ENCODE measurements at regions not wholly inside any gene's neighbourhood (a gene's known extent, or its start where the extent isn't known, plus 50 kb on each side); places are given as distances from the start of the nearest gene placed in this dataset.

DNA sequence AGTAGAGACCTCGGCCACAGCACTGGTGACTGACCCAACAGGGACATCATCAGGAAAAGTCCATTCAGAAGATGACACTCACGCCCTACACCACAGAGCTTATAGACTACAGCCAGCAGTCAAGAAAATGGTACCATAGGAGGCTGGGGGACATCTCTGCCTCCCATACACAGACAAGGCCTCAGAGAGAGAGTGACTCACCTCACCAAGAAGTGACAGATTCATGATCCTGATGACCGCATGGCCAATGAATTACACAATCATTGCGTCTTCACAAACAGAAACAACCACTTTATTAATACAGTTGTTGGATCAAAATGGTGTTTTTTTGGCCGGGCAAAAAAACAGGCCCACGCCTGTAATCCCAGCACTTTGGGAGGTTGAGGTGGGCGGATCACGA is 260.8 kb upstream of the TSHZ3 start:
- no peak overlapping the region for H3K4me3 ChIP-seq (ENCODE audit: control insufficient read depth, low read depth, low read length)
- TF ChIP-seq, protein P1, sequence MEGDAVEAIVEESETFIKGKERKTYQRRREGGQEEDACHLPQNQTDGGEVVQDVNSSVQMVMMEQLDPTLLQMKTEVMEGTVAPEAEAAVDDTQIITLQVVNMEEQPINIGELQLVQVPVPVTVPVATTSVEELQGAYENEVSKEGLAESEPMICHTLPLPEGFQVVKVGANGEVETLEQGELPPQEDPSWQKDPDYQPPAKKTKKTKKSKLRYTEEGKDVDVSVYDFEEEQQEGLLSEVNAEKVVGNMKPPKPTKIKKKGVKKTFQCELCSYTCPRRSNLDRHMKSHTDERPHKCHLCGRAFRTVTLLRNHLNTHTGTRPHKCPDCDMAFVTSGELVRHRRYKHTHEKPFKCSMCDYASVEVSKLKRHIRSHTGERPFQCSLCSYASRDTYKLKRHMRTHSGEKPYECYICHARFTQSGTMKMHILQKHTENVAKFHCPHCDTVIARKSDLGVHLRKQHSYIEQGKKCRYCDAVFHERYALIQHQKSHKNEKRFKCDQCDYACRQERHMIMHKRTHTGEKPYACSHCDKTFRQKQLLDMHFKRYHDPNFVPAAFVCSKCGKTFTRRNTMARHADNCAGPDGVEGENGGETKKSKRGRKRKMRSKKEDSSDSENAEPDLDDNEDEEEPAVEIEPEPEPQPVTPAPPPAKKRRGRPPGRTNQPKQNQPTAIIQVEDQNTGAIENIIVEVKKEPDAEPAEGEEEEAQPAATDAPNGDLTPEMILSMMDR (conservative IDR thresholded peaks at IDR 0.05; ENCODE audit: control insufficient read depth, insufficient read depth, low read depth, low read length): no peak
- peak; percentile 19 for DNase-seq (ENCODE audit: low read depth)

DNA sequence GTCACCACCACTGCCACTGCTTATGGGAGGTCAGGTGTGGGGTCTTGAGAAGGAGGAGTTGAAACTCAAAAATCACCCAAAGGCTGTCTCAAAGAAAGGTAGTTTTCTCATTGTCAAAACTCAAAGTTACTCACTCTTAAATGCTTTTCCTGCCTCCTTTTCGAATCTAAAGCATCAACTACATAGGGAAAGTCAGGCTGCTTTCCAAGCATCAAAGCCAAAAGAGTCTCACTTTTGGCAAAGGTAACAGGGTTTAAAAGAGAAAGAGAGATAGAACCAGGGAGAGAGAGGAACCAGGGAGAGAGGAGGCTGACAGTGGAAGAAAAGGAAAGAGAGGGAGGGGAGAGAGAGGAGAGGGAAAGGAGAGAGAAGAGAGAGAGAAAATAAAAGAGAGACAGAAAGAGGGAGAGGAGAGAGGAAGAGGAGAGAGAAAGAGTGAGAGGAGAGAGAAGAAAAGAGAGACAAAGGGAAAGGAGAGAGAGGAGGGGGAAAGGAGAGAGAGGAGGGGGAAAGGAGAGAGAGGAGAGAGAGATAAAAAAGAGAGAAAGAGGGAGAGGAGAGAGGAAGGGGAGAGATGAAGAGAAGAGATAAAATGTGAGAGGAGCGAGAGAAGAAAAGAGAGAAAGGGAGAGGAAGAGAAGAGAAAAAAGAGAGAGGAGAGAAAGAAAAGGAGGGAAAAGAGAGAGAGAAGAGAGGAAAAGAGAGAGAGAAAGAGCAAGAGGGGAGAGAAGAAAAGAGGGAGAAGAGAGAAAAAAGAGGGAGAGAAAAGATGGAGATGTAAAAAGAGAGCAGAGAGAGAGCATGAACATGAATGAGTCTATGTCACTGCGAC is 262.0 kb upstream of the TSHZ3 start:
- H3K4me3 ChIP-seq (ENCODE audit: control insufficient read depth, low read depth, low read length): no peak overlapping the region
- TF ChIP-seq, protein P1 (conservative IDR thresholded peaks at IDR 0.05; ENCODE audit: control insufficient read depth, insufficient read depth, low read depth, low read length): no peak
- DNase-seq (ENCODE audit: low read depth): no peak

DNA sequence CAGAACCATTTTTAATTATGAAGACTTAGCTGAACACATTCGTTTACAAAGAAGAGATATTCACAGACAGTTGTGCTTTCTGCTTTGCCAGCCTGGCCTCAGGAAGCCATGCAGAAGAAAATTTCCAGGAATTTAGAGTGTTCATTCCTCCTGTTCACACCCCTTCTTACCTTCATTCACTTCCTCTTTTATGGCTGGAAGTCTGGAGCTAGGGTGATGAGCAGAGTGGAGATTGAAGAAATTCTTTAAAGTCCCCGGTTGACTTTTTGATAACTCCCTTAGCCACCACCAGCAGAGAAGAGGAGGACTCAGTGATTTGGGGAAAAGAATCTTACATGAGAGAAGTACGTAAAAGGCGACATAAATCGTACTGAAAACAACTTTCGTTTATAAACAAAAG is 263.6 kb upstream of the TSHZ3 start:
- H3K4me3 ChIP-seq (ENCODE audit: control insufficient read depth, low read depth, low read length): no peak overlapping the region
- DNase-seq (ENCODE audit: low read depth): no peak
- TF ChIP-seq, protein P1 (conservative IDR thresholded peaks at IDR 0.05; ENCODE audit: control insufficient read depth, insufficient read depth, low read depth, low read length): no peak

DNA sequence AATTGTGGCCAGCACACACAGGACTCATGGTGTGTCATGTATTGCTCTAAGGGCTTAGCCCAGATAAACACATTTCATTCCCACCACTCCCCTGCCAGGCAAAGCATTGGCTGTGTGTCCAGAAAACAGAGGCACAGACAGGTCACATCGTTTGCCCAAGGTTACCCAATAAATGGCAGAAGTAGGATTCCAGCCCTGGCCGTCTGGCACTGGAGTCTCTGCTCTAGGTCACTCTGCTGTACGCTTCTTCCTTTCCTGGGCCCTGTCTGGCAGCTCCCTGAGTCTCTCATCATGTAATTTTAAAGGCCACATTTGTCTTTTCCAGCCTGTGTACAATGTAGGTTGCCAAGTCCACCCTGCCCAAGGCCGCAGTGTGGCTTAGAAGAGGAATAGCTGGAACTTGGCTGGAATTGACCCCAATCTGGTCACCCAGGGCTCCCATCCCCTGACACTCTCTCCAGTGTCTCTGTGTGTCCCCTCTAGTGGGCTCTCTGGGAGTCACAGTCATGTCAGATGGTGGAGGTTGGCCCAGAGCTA is 264.5 kb upstream of the TSHZ3 start:
- TF ChIP-seq, protein P1 (conservative IDR thresholded peaks at IDR 0.05; ENCODE audit: control insufficient read depth, insufficient read depth, low read depth, low read length): no peak
- H3K4me3 ChIP-seq (ENCODE audit: control insufficient read depth, low read depth, low read length): no peak overlapping the region
- no peak for DNase-seq (ENCODE audit: low read depth)

DNA sequence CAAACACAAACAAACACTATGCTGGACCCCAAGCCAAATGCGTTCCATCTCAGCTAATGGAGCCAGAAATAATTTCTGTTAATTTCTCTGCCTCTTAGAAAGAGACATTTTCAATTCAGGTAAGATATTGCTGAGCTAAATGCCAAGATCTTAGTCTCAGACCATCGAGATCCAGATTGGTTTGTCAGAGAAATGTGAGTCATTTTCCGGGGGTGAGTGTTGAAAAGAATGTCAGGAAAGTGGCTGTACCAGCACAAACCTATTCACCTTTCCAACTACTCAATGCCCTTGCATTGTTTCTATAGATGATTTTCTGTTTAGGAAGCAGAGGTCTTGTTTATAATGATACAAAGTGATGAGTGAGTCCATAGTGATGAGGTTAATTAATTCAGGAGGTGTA is 266.8 kb upstream of the TSHZ3 start:
- no peak overlapping the region for H3K4me3 ChIP-seq (ENCODE audit: control insufficient read depth, low read depth, low read length)
- TF ChIP-seq, protein P1 (conservative IDR thresholded peaks at IDR 0.05; ENCODE audit: control insufficient read depth, insufficient read depth, low read depth, low read length): no peak
- DNase-seq (ENCODE audit: low read depth): no peak

DNA sequence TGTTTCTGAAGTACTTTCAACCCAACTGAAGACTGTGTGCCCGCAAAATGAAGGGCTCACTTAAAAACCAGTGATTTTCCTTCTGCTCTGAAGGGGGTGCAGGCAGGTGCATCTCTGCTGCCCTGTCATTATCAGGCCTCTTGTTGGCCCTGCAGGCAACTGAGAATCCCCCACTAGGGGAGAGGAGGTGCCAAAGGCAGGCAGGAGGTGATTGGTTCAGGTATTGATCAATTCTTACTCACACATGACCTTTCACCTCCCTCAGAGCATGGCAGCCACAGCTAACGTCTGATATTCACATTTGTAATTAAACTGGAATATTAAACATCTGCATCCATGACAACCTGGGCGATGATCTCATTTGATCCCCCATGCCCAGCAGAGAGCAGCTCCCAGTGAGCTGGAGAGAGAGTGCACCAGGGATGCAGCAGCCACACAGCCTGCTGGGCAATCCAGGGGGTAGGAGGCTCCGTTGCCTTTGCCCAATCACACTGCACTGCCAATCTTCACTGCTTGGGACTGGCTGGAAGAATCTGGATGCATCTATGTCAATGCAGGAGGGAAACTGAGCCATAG is 267.9 kb upstream of the TSHZ3 start:
- H3K4me3 ChIP-seq (ENCODE audit: control insufficient read depth, low read depth, low read length): no peak overlapping the region
- TF ChIP-seq, protein P1 (conservative IDR thresholded peaks at IDR 0.05; ENCODE audit: control insufficient read depth, insufficient read depth, low read depth, low read length): no peak
- no peak for DNase-seq (ENCODE audit: low read depth)

Data from fibroblast of mammary gland (primary cell).